ENCODE measurements at regions not wholly inside any gene's neighbourhood (a gene's known extent, or its start where the extent isn't known, plus 50 kb on each side); places are given as distances from the start of the nearest gene placed in this dataset.

DNA sequence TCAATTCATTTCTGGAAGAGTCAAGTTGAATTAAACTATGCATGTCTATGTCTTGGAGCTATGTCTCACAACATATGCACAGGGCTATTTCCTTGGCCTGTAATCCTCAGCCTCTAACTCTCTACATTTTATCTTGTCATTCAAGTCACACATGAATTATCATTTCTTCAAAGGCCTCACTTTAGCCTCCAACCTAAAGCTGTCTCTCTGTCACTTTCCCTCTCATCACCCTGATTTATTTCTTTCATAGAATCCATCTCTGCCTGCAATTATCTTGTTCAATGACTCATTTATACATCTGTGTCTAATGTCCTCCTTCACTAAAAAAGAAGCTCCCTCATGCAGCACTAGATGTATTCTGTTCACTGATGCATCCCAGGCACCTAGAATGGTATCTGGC, 614.2 kb upstream of the REG3G start:
- DNase-seq: no peak
- H3K4me2 ChIP-seq (ENCODE audit: low read depth, low read length): no peak overlapping the region
- no peaks in the 10 kb centered on the region for H3K4me1 ChIP-seq (ENCODE audit: control insufficient read depth, insufficient read depth, low read length)
- H3K9me3 ChIP-seq (ENCODE audit: control insufficient read depth, insufficient read depth, low read length): peaks cover 17% of the 10 kb centered on the region
- in situ Hi-C loops (cut with MboI; ENCODE audit: low sequenced_read_pairs): no loop called here
- H2AK5ac ChIP-seq (ENCODE audit: low read depth, low read length): no peak overlapping the region
- no peak overlapping the region for H3K14ac ChIP-seq (replicated peaks; ENCODE audit: low read depth, low read length)
- no peak overlapping the region for H3K23ac ChIP-seq (ENCODE audit: low read depth, low read length)
- H3K4me3 ChIP-seq (ENCODE audit: insufficient read depth, low read depth, low read length): no peak overlapping the region
- no peak overlapping the region for H3K18ac ChIP-seq (ENCODE audit: low read depth, low read length)
- no peak for TF ChIP-seq CEBPB (IDR thresholded peaks at IDR 0.05; ENCODE audit: low read depth, low read length)
- no peak for TF ChIP-seq RAD21 (IDR thresholded peaks at IDR 0.05; ENCODE audit: low read length)
- TF ChIP-seq SMC3 (IDR thresholded peaks at IDR 0.05; ENCODE audit: low read depth, low read length): no peak
- TF ChIP-seq BHLHE40 (IDR thresholded peaks at IDR 0.05; ENCODE audit: low read depth, low read length): no peak
- no peak for TF ChIP-seq FOS (IDR thresholded peaks at IDR 0.05; ENCODE audit: low read depth, low read length)
- no peak for TF ChIP-seq MAFK (IDR thresholded peaks at IDR 0.05; ENCODE audit: low read depth, low read length)
- TF ChIP-seq MXI1 (IDR thresholded peaks at IDR 0.05; ENCODE audit: borderline replicate concordance, low read depth, low read length): no peak
- no peak for TF ChIP-seq NFE2L2 (IDR thresholded peaks at IDR 0.05; ENCODE audit: low read depth, low read length)
- no peak for TF ChIP-seq RCOR1 (IDR thresholded peaks at IDR 0.05; ENCODE audit: insufficient replicate concordance, low read length)
- no peak for TF ChIP-seq CHD1 (IDR thresholded peaks at IDR 0.05; ENCODE audit: low read depth, low read length)
- no peak for TF ChIP-seq USF2 (IDR thresholded peaks at IDR 0.05; ENCODE audit: low read depth, low read length)
- no peak for TF ChIP-seq POLR2A (IDR thresholded peaks at IDR 0.05; ENCODE audit: low read depth, low read length)
- TF ChIP-seq RFX5 (IDR thresholded peaks at IDR 0.05; ENCODE audit: low read depth, low read length): no peak
- TF ChIP-seq, protein P1, sequence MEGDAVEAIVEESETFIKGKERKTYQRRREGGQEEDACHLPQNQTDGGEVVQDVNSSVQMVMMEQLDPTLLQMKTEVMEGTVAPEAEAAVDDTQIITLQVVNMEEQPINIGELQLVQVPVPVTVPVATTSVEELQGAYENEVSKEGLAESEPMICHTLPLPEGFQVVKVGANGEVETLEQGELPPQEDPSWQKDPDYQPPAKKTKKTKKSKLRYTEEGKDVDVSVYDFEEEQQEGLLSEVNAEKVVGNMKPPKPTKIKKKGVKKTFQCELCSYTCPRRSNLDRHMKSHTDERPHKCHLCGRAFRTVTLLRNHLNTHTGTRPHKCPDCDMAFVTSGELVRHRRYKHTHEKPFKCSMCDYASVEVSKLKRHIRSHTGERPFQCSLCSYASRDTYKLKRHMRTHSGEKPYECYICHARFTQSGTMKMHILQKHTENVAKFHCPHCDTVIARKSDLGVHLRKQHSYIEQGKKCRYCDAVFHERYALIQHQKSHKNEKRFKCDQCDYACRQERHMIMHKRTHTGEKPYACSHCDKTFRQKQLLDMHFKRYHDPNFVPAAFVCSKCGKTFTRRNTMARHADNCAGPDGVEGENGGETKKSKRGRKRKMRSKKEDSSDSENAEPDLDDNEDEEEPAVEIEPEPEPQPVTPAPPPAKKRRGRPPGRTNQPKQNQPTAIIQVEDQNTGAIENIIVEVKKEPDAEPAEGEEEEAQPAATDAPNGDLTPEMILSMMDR (conservative IDR thresholded peaks at IDR 0.05; ENCODE audit: low read depth, low read length): no peak
- TF ChIP-seq MAZ (IDR thresholded peaks at IDR 0.05; ENCODE audit: borderline replicate concordance, low read depth, low read length): no peak
- TF ChIP-seq, protein P2, sequence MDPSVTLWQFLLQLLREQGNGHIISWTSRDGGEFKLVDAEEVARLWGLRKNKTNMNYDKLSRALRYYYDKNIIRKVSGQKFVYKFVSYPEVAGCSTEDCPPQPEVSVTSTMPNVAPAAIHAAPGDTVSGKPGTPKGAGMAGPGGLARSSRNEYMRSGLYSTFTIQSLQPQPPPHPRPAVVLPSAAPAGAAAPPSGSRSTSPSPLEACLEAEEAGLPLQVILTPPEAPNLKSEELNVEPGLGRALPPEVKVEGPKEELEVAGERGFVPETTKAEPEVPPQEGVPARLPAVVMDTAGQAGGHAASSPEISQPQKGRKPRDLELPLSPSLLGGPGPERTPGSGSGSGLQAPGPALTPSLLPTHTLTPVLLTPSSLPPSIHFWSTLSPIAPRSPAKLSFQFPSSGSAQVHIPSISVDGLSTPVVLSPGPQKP (IDR thresholded peaks at IDR 0.05; ENCODE audit: borderline replicate concordance, low read depth, low read length): no peak
- H3K9ac ChIP-seq (ENCODE audit: low read depth, low read length): no peak overlapping the region
- no peak overlapping the region for H2BK20ac ChIP-seq (ENCODE audit: low read depth, low read length)
- H3K9me1 ChIP-seq (ENCODE audit: insufficient read depth, low read length): no peaks in the 10 kb centered on the region
- CTCF ChIA-PET: no interaction called here
- H2AFZ ChIP-seq (replicated peaks; ENCODE audit: low read length, poor library complexity): no peak overlapping the region
- dilution Hi-C loops (cut with HindIII; ENCODE audit: low sequenced_read_pairs, unreplicated experiment): no loop called here
- no peak overlapping the region for H4K91ac ChIP-seq (ENCODE audit: insufficient read depth, low read depth, low read length)
- no peak overlapping the region for H2AK9ac ChIP-seq (replicated peaks; ENCODE audit: low read depth, low read length, poor library complexity)
- no peak overlapping the region for H2BK15ac ChIP-seq (ENCODE audit: low read depth, low read length)
- H4K8ac ChIP-seq (ENCODE audit: low read depth in 2 of 2, low read length in 2 of 2): no peak overlapping the region
- H2BK5ac ChIP-seq (ENCODE audit: low read depth, low read length, poor library complexity, severe bottlenecking): no peak overlapping the region
- POLR2A ChIA-PET (ENCODE audit: unreplicated experiment): no interaction called here
- no peak overlapping the region for H3K56ac ChIP-seq (ENCODE audit: extremely low read depth, insufficient read depth, low read length)
- no peaks in the 10 kb centered on the region for H3K36me3 ChIP-seq (ENCODE audit: control insufficient read depth, insufficient read depth, low read length)
- no peak overlapping the region for H4K5ac ChIP-seq (ENCODE audit: low read depth, low read length)
- H3K4ac ChIP-seq (ENCODE audit: low read depth, low read length): no peak overlapping the region
- ATAC-seq (ENCODE audit: low read depth): no peak
- no peaks in the 10 kb centered on the region for H3K27me3 ChIP-seq (ENCODE audit: control insufficient read depth, insufficient read depth, low read length)
- H4K20me1 ChIP-seq (ENCODE audit: insufficient read depth, low read length): no peaks in the 10 kb centered on the region
- H3K27ac ChIP-seq (ENCODE audit: insufficient read depth, low read length): no peak overlapping the region
- no TSS peak for BruUV-seq (replicated peaks)
- intact Hi-C loops (cut with micrococcal nuclease): no loop called here
- H2BK120ac ChIP-seq (ENCODE audit: low read depth, low read length): no peak overlapping the region
- H3K79me1 ChIP-seq (ENCODE audit: low read depth in 1 of 2, low read length in 2 of 2): no peaks in the 10 kb centered on the region

Data from IMR-90 (cell line).